Endothelial cell of hepatic sinusoid (primary cell): ENCODE measurements at regions not wholly inside any gene's neighbourhood (a gene's known extent, or its start where the extent isn't known, plus 50 kb on each side); places are given as distances from the start of the nearest gene placed in this dataset.

Source experiments
- in situ Hi-C: cut with HindIII; loops from 2 replicates; pipeline ENCODE4 v1.10.0; 2017; ENCODE audit warnings: low sequenced_read_pairs

DNA sequence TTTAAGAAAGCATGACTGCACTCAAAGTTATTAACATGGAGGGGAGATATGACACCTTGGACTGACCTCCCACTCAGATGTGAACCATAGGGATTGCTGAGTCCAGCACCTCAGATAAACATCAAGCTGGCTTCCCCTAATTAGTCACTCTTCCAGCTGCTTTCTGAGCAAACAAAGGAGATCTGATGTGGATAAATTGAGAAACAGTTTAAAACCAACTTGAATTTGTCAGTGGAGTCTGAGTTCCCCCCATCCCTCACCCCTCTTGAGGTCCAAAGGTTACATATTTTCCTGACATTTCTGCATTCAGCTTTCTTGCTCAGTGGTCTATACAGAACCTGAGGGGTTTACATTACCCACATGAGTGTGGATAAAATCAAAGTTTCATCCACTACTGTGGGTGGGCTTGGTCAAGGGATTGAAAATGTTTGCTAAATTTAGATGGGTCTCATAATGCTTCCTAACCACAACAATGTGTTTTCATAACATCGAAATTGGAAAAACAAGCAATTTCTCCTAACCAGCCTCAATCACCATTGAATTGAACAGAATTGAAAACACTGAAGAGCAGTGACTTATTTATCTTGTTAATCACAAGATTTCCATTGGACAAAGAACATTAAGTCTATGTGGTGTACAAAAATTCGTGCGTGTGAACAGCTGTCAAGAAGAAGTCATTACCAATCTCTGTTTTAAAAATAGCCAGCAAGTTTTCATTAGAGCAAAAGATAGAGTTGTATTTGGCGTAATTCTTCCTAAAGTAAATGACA is 292.3 kb downstream of the METTL15 start:
- in situ Hi-C loops = loop anchor here (5.0 kb wide), 1 partner anchor 73 kb away; no protein-coding TSS in a partner anchor

GRCh38 chr11:28393348-28393747 is 285.2 kb downstream of the METTL15 start:
- in situ Hi-C loops = no loop called here

- in situ Hi-C loops = no loop called here
Observed at GRCh38 chr11:28384418-28384817, 276.2 kb downstream of the METTL15 start.

DNA sequence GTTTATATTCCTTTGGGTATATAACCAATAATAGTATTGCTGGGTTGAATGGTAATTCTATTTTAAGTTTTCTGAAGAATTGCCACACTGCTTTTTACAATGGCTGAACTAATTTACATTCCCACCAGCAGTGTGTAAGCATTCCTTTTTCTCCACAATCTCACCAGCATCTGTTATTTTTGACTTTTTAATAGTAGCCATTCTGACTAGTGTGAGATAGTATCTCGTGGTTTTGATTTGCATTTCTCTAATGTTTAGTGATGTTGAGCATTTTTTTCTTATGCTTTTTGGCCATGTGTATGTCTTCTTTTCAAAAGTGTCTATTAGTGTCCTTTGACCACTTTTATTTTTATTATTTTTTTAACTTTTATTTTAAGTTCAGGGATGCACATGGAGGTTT is 275.3 kb downstream of the METTL15 start:
- in situ Hi-C loops = no loop called here
